ENCODE measurements at regions not wholly inside any gene's neighbourhood (a gene's known extent, or its start where the extent isn't known, plus 50 kb on each side); places are given as distances from the start of the nearest gene placed in this dataset.
"Not testable (repeated sequence)": the region's sequence is repeated elsewhere in the genome, so short reads cannot be mapped to it uniquely, and the experiment has no call there.

- DNase-seq (ENCODE audit: low spot score): no peak
- intact Hi-C loops (cut with DNase I): no loop called here
Measured at GRCh38 chrX:39491548-39492297, 606.0 kb downstream of the BCOR start.

GRCh38 chrX:39492497-39493162 is 605.1 kb downstream of the BCOR start:
- intact Hi-C loops (cut with DNase I): no loop called here

DNA sequence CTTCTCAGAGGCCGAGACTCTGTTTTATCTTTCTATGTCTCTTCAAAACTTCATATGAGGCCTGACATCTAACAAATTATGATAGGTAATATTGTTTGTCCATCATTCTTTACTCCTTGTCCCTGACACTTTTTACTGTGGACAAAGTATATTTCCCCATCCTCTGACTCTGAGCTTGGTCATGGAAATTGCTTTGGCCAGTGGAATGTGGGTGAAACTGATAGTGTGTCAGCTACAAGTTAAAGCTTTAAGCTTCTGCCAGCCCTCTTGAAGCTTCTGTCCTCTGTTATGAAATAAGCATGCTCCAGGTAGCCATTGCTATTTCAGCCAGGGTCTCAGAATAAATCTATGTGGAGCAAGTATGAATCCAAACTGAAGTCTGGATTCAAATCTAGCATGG is 604.6 kb downstream of the BCOR start:
- no peak for DNase-seq (ENCODE audit: low spot score)
- intact Hi-C loops (cut with DNase I): no loop called here

More at GRCh38 chrX:39492497-39493162, 605.1 kb downstream of the BCOR start:
- no peak for DNase-seq (ENCODE audit: low spot score)

DNA sequence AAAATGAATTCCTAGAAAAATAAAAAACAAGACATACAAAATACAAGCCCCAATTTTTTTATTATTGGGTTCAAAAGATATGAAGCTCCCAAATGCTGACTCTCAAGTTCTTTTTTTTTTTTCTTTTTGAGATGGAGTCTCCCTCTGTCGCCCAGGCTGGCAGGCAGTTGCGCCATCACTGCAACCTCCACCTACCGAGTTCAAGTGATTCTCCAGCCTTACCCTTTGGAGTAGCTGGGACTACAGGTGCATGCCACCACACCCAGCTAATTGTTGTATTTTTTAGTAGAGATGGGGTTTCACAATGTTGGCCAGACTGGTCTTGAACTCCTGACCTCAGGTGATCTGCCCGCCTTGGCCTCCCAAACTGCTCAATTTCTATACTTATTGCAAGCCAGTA is 600.6 kb downstream of the BCOR start:
- intact Hi-C loops (cut with DNase I); DNase-seq (ENCODE audit: low spot score): not testable (repeated sequence)

GRCh38 chrX:39497702-39498265 is 600.0 kb downstream of the BCOR start:
- DNase-seq (ENCODE audit: low spot score): no peak
- intact Hi-C loops (cut with DNase I): no loop called here

GRCh38 chrX:39499996-39500395 is 597.8 kb downstream of the BCOR start:
- intact Hi-C loops (cut with DNase I): no loop called here
- no peak for DNase-seq (ENCODE audit: low spot score)

GRCh38 chrX:39501822-39502221 is 595.9 kb downstream of the BCOR start:
- no peak for DNase-seq (ENCODE audit: low spot score)
- intact Hi-C loops (cut with DNase I): no loop called here

DNA sequence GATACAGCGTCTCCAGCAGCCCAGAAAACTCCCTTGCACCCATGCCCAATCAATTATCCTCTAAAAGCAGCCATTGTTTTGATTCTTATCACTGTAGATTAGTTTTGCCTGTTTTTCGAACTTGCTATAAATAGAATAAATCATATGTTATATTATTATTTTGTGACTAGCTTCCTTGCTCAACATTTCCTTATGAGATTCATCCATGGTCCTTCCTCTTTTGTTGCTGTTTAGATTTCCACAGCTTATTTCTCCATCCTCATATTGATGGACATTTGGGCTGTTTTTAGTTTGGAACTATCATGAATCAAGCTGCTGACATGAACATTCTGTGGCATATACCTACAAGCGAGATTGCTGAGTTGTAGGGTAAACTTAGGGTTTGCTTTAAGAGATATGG is 595.3 kb downstream of the BCOR start:
- DNase-seq (ENCODE audit: low spot score): no peak
- intact Hi-C loops (cut with DNase I): no loop called here

- intact Hi-C loops (cut with DNase I): no loop called here
- no peak for DNase-seq (ENCODE audit: low spot score)
Measured at GRCh38 chrX:39504227-39504626, 593.5 kb downstream of the BCOR start.

DNA sequence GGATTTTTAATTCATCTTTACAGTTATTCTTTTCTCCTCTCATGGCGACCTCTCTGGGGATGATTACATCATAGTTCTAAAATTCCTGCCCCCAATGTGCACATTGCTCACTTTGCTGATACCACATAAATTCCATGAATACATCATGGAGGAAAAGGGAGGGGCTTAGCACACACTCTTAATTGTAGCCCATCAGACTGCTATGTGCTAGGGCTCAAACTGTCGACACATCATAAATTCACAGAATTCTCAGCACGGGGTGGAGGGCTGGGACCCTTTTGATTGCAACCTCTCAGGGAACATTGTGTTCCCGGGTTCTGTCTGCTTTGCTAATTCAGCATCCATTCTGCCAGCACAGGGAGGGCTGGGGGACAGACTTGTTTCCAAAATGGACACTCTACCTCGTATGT is 592.9 kb downstream of the BCOR start:
- DNase-seq (ENCODE audit: low spot score): no peak

DNA sequence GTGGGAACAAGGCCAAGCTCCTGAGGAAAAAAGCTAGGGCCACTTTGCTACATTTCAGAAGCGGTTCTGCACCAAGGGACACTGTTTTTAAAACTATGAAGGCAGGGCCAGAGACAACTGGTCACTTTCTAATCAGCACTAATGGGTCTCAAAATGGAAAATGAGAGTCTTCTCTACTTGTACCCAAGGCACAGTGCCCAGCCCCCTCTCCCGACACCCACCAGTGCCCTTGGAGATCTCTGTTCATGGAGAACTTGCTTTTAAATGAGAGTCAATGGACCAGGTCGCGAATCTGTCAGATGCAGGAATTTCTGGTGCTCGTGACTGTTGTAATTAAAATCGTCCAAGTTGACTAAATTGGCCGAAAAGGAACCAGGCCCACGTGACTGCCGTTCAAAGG is 591.6 kb downstream of the BCOR start:
- intact Hi-C loops (cut with DNase I): no loop called here
- no peak for DNase-seq (ENCODE audit: low spot score)

More for the DNA sequence above, 592.9 kb downstream of the BCOR start:
- intact Hi-C loops (cut with DNase I): no loop called here

DNA sequence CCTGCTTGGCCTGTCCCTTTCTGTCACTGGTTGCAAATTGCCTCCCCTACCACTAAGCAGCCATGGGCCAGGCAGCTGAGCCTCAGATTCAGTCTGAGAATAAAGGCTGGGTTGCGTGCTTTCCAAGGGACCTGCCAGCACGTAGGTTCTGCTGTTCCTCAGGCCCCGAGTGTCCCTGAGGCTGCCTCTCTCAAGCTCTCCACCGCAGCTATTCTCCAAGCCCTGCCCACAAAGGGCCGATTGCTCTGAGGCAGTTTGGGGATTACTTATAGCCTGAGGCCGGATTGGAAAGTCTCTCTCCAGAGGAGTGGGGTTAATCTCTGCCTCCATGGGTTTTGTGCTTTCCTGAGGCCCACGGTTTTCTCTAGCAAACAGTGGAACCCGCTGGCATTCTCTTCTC is 590.7 kb downstream of the BCOR start:
- intact Hi-C loops (cut with DNase I): no loop called here
- DNase-seq (ENCODE audit: low spot score): no peak

GRCh38 chrX:39507617-39508299 is 590.0 kb downstream of the BCOR start:
- intact Hi-C loops (cut with DNase I): no loop called here
- no peak for DNase-seq (ENCODE audit: low spot score)

GRCh38 chrX:39508300-39508692 is 589.5 kb downstream of the BCOR start:
- no peak for DNase-seq (ENCODE audit: low spot score)
- intact Hi-C loops (cut with DNase I): no loop called here

DNA sequence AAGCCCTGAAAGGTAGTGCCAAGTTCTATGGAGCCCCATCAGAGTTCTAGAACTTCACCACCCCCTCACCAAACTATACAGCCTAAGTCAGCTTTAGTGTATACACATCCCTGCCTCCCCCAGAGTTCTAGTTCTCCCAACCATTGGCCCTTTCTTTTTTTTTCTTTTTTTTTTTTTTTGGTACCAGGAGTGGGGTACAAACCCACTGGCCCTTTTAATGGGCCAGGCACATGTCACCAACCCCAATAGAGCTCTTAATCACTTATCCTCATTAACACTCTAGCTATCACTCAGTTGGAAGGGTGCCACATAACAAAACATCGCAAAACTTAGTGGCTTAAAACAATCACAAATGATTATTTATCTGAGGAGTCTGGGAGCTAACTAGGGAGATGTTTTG is 588.6 kb downstream of the BCOR start:
- DNase-seq (ENCODE audit: low spot score): no peak
- intact Hi-C loops (cut with DNase I): no loop called here

DNA sequence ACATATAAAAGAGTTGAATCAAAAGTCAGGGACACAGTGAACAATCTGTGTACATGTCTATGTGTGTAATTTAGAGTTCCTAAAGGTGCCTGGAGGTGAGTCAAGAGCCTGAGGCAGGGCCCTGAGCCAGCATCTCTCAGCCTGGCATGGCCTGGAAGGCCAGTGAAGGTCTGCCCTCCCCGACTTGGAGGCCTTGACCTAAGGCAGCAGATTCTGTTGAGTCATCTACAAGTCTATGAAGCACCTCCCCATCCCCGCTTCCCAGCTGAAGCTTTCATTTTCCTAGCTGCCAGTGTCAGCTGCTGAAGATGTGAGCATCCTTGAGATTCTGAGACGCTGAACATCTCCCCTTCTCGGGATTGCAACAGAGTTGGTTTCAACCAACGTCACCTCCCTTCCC is 583.9 kb downstream of the BCOR start:
- intact Hi-C loops (cut with DNase I): no loop called here

DNA sequence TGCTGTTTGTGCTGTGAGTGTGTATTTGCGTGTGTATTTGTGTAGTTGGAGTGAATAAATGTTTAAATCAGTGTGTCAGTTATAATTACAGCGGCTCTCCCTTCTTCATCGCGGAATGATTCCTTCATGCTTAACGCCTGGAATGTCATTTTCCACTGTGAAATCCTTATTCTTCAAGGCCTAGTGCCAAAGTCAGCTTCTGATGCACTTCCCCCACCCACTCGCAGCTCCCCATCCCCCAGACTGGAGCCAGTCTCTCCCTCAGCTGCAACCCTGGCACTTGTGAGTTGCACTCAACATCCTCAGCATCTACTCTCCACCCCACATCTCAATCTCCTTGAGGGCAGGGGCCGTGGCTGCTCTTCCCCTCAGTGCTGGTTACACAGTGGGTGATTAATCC is 583.0 kb downstream of the BCOR start:
- intact Hi-C loops (cut with DNase I): no loop called here
- no peak for DNase-seq (ENCODE audit: low spot score)

More for the DNA sequence above, 583.9 kb downstream of the BCOR start:
- DNase-seq (ENCODE audit: low spot score): no peak

- intact Hi-C loops (cut with DNase I): no loop called here
- DNase-seq (ENCODE audit: low spot score): no peak
Measured at GRCh38 chrX:39516427-39516841, 581.3 kb downstream of the BCOR start.

- intact Hi-C loops (cut with DNase I): no loop called here
- DNase-seq (ENCODE audit: low spot score): no peak
Measured at GRCh38 chrX:39518476-39519029, 579.2 kb downstream of the BCOR start.

- intact Hi-C loops (cut with DNase I): no loop called here
- no peak for DNase-seq (ENCODE audit: low spot score)
Measured at GRCh38 chrX:39519030-39519488, 578.7 kb downstream of the BCOR start.

Data from cardiac septum (tissue), 1 donor.